IMR-90 (cell line): ENCODE measurements at regions not wholly inside any gene's neighbourhood (a gene's known extent, or its start where the extent isn't known, plus 50 kb on each side); places are given as distances from the start of the nearest gene placed in this dataset.

Experiments
- ATAC-seq: fragments of 200-7000 bp; cut with Tn5 transposase; 2 replicates; pipeline ENCODE4 v1.9.1; 2020; ENCODE audit warnings: low read depth, mild to moderate bottlenecking, moderate library complexity
- BruUV-seq: library from RNA; stranded (reverse); fragments of 400-500 nt; replicated peaks from 2 replicates; lab custom pipeline; 2021; lab: Mats Ljungman, UMichigan
- CTCF ChIA-PET: fragments of 300-600 bp; formaldehyde crosslinking; extraction: SDS; loops from one replicate; lab custom pipeline; 2021; ENCODE audit warnings: antibody characterized with exemption; lab: Yijun Ruan, JAX
- POLR2A ChIA-PET: fragments of 300-600 bp; sonication (Branson Sonifier 250); formaldehyde crosslinking; loops from one replicate; lab custom pipeline; 2022; ENCODE audit warnings: antibody characterized with exemption; ENCODE audit not compliant: unreplicated experiment; lab: Charles Lee
- DNase-seq: peaks from one replicate; pipeline ENCODE4 v3.0.0; 2013
- H2AFZ ChIP-seq: replicated peaks from 2 replicates; pipeline ENCODE3; 2013; ENCODE audit warnings: low read length, mild to moderate bottlenecking; ENCODE audit not compliant: poor library complexity
- H2AK5ac ChIP-seq: 2 replicates; pipeline ENCODE4 v1.6.1; 2013; ENCODE audit warnings: low read depth, low read length, inconsistent platforms
- H2AK9ac ChIP-seq: replicated peaks from 2 replicates; pipeline ENCODE3; 2013; ENCODE audit warnings: mild to moderate bottlenecking, low read depth, low read length, moderate library complexity; ENCODE audit not compliant: poor library complexity
- H2BK120ac ChIP-seq: 2 replicates; pipeline ENCODE4 v1.6.1; 2013; ENCODE audit warnings: low read depth, low read length, inconsistent platforms
- H2BK15ac ChIP-seq: 3 replicates; pipeline ENCODE4 v1.6.1; 2013; ENCODE audit warnings: low read depth, low read length, inconsistent platforms
- H2BK20ac ChIP-seq: 2 replicates; pipeline ENCODE4 v1.6.1; 2013; ENCODE audit warnings: low read depth, mild to moderate bottlenecking, inconsistent platforms, low read length, moderate library complexity
- H2BK5ac ChIP-seq: 2 replicates; pipeline ENCODE4 v1.6.1; 2013; ENCODE audit warnings: mild to moderate bottlenecking, low read depth, low read length, inconsistent platforms; ENCODE audit not compliant: poor library complexity, severe bottlenecking
- H3K14ac ChIP-seq: replicated peaks from 2 replicates; pipeline ENCODE4 v1.6.1; 2013; ENCODE audit warnings: low read depth, low read length, inconsistent platforms
- H3K18ac ChIP-seq: 2 replicates; pipeline ENCODE4 v1.6.1; 2013; ENCODE audit warnings: low read depth, low read length, control low read depth
- H3K23ac ChIP-seq: 2 replicates; pipeline ENCODE4 v1.6.1; 2013; ENCODE audit warnings: low read depth, low read length, inconsistent platforms
- H3K27ac ChIP-seq: 2 replicates; pipeline ENCODE4 v1.5.1; 2013; ENCODE audit warnings: mild to moderate bottlenecking, control low read depth, low read length; ENCODE audit not compliant: insufficient read depth
- H3K27me3 ChIP-seq: 2 replicates; pipeline ENCODE4 v1.6.1; 2013; ENCODE audit warnings: low read length; ENCODE audit not compliant: control insufficient read depth, insufficient read depth
- H3K36me3 ChIP-seq: 2 replicates; pipeline ENCODE4 v1.6.1; 2013; ENCODE audit warnings: low read length, mixed read lengths; ENCODE audit not compliant: control insufficient read depth, insufficient read depth
- H3K4ac ChIP-seq: 2 replicates; pipeline ENCODE4 v1.6.1; 2013; ENCODE audit warnings: low read depth, low read length, inconsistent platforms
- H3K4me1 ChIP-seq: 2 replicates; pipeline ENCODE4 v1.6.1; 2013; ENCODE audit warnings: low read length, mixed read lengths; ENCODE audit not compliant: control insufficient read depth, insufficient read depth
- H3K4me2 ChIP-seq: 2 replicates; pipeline ENCODE4 v1.6.1; 2013; ENCODE audit warnings: low read depth, mild to moderate bottlenecking, control low read depth, low read length, moderate library complexity
- H3K4me3 ChIP-seq: 2 replicates; pipeline ENCODE4 v1.5.1; 2013; ENCODE audit warnings: low read depth, mild to moderate bottlenecking, control low read depth, low read length, moderate library complexity; ENCODE audit not compliant: insufficient read depth
- H3K56ac ChIP-seq: 2 replicates; pipeline ENCODE4 v1.6.1; 2013; ENCODE audit warnings: low read length, inconsistent platforms; ENCODE audit not compliant: insufficient read depth; ENCODE audit errors: extremely low read depth
- H3K79me1 ChIP-seq, 2 experiments: 2 replicates each; pipeline ENCODE4 v1.6.1; 2013; ENCODE audit warnings: low read length in 2 of 2, inconsistent platforms in 1 of 2, low read depth in 1 of 2
- H3K9ac ChIP-seq: 2 replicates; pipeline ENCODE4 v1.6.1; 2013; ENCODE audit warnings: low read depth, low read length, control low read depth
- H3K9me1 ChIP-seq: 2 replicates; pipeline ENCODE4 v1.6.1; 2013; ENCODE audit warnings: low read length, inconsistent platforms; ENCODE audit not compliant: insufficient read depth
- H3K9me3 ChIP-seq: 2 replicates; pipeline ENCODE4 v1.6.1; 2013; ENCODE audit warnings: low read length; ENCODE audit not compliant: control insufficient read depth, insufficient read depth
- H4K20me1 ChIP-seq: 2 replicates; pipeline ENCODE4 v1.6.1; 2013; ENCODE audit warnings: low read length, inconsistent platforms; ENCODE audit not compliant: insufficient read depth
- H4K5ac ChIP-seq: 2 replicates; pipeline ENCODE4 v1.6.1; 2013; ENCODE audit warnings: mild to moderate bottlenecking, low read depth, low read length, control low read depth
- H4K8ac ChIP-seq, 2 experiments: 2 replicates each; pipeline ENCODE4 v1.6.1; 2013; ENCODE audit warnings: low read depth in 2 of 2, low read length in 2 of 2, control low read depth in 1 of 2, inconsistent platforms in 1 of 2
- H4K91ac ChIP-seq: 2 replicates; pipeline ENCODE4 v1.6.1; 2013; ENCODE audit warnings: low read depth, low read length, inconsistent platforms; ENCODE audit not compliant: insufficient read depth
- CEBPB ChIP-seq: IDR thresholded peaks from 2 replicates; pipeline ENCODE4 v1.6.1; 2012; ENCODE audit warnings: low read depth, low read length, improper control_type of control experiment
- CHD1 ChIP-seq: IDR thresholded peaks from 2 replicates; pipeline ENCODE4 v1.6.1; 2012; ENCODE audit warnings: low read depth, low read length, improper control_type of control experiment
- WGBS, 2 experiments: methylation state at CpG; one replicate each; pipeline versions ENCODE4 v1.1.5 to v1.1.7; 2013; ENCODE audit warnings: missing lambda C conversion rate in 2 of 2; ENCODE audit not compliant: insufficient read length in 1 of 2; ENCODE audit errors: extremely low coverage in 2 of 2; 5-methylcytosine and 5-hydroxymethylcytosine counted together
- dilution Hi-C: fragments of 300-500 bp; cut with HindIII; formaldehyde crosslinking; loops from one replicate; pipeline ENCODE4 v1.14.3; 2018; ENCODE audit warnings: low sequenced_read_pairs; ENCODE audit not compliant: unreplicated experiment
- in situ Hi-C: fragments of 300-500 bp; cut with MboI; formaldehyde crosslinking; loops from 3 replicates; pipeline ENCODE4 v1.14.3; 2019; ENCODE audit warnings: low sequenced_read_pairs, inconsistent platforms, mixed read lengths
- intact Hi-C: fragments of 100-400 bp; cut with micrococcal nuclease; formaldehyde crosslinking; loops from 2 replicates; pipeline ENCODE4 v1.10.0; 2022

GRCh38 chr2:194095359-194095758 lies 1561.7 kb upstream of the SLC39A10 start:
- Histone ChIP-seq H3K4ac (no peak overlapping the region), H2BK15ac (no peak overlapping the region), H3K9ac (no peak overlapping the region), H3K14ac (no peak overlapping the region), H3K36me3 (no peaks in the 10 kb centered on the region), H4K20me1 (no peaks in the 10 kb centered on the region), H3K27ac (no peak overlapping the region), H2BK20ac (no peak overlapping the region), H3K4me2 (no peak overlapping the region), H2AFZ (no peak overlapping the region), H3K4me1 (no peaks in the 10 kb centered on the region), H4K8ac (no peak overlapping the region), H3K9me1 (no peaks in the 10 kb centered on the region), H3K79me1 (no peaks in the 10 kb centered on the region), H2BK120ac (no peak overlapping the region), H3K56ac (no peak overlapping the region), H3K23ac (no peak overlapping the region), H4K91ac (no peak overlapping the region), H2BK5ac (no peak overlapping the region), H3K9me3 (peaks cover 5% of the 10 kb centered on the region), H3K18ac (no peak overlapping the region), H3K4me3 (no peak overlapping the region), H4K5ac (no peak overlapping the region), H2AK5ac (no peak overlapping the region), H3K27me3 (no peaks in the 10 kb centered on the region), H2AK9ac (no peak overlapping the region)
- no TSS peak for BruUV-seq
- TF ChIP-seq CEBPB (0 out of 2 replicates have a peak, but pooled peaks have one; percentile 4), CHD1 (no peak)
- no CpG with 5 or more reads among the region's 1 CpG for WGBS, 2 experiments
- no peak for DNase-seq
- ATAC-seq: no peak
- intact Hi-C loops: no loop called here
- ChIA-PET POLR2A (no interaction called here), CTCF (no interaction called here)
- in situ Hi-C loops: no loop called here
- dilution Hi-C loops: no loop called here
